Loucy (cell line): ENCODE measurements at regions not wholly inside any gene's neighbourhood (a gene's known extent, or its start where the extent isn't known, plus 50 kb on each side); places are given as distances from the start of the nearest gene placed in this dataset.

Experiments used
- H2AFZ ChIP-seq: fragments of 200-600 bp; sonication (generic); 2 replicates; pipeline ENCODE4 v1.6.0; 2016; ENCODE audit warnings: antibody characterized with exemption, mild to moderate bottlenecking, low read length, moderate library complexity
- H3F3A ChIP-seq: fragments of 200-600 bp; 2 replicates; pipeline ENCODE4 v1.6.0; 2016; ENCODE audit warnings: antibody characterized with exemption, low read depth, mild to moderate bottlenecking
- H3K27me3 ChIP-seq: fragments of 200-600 bp; sonication (generic); 2 replicates; pipeline ENCODE4 v1.6.1; 2014; ENCODE audit warnings: low read length, mild to moderate bottlenecking; ENCODE audit not compliant: insufficient read depth, poor library complexity, severe bottlenecking
- H3K36me3 ChIP-seq: fragments of 200-600 bp; sonication (generic); 2 replicates; pipeline ENCODE4 v1.6.1; 2016; ENCODE audit warnings: low read length; ENCODE audit not compliant: insufficient read depth
- H3K4me1 ChIP-seq: fragments of 200-600 bp; sonication (generic); 2 replicates; pipeline ENCODE4 v1.5.1; 2014; ENCODE audit warnings: low read length, mild to moderate bottlenecking; ENCODE audit not compliant: insufficient read depth, poor library complexity, severe bottlenecking
- H3K4me2 ChIP-seq: fragments of 200-600 bp; sonication (generic); 2 replicates; pipeline ENCODE4 v1.6.0; 2014; ENCODE audit warnings: antibody characterized with exemption, low read length, low read depth, mild to moderate bottlenecking; ENCODE audit not compliant: poor library complexity, severe bottlenecking
- H3K4me3 ChIP-seq: fragments of 200-600 bp; sonication (generic); 2 replicates; pipeline ENCODE4 v1.5.1; 2014; ENCODE audit warnings: low read length, mild to moderate bottlenecking, mixed read lengths; ENCODE audit not compliant: poor library complexity, severe bottlenecking
- H3K79me2 ChIP-seq: fragments of 200-600 bp; sonication (generic); 2 replicates; pipeline ENCODE4 v1.6.1; 2014; ENCODE audit warnings: low read length; ENCODE audit not compliant: insufficient read depth
- H3K9ac ChIP-seq: fragments of 200-600 bp; sonication (generic); 2 replicates; pipeline ENCODE4 v1.6.0; 2014; ENCODE audit warnings: mild to moderate bottlenecking, low read depth, low read length, moderate library complexity; ENCODE audit not compliant: poor library complexity, severe bottlenecking
- H3K9me2 ChIP-seq: fragments of 200-600 bp; sonication (generic); replicated peaks from 2 replicates; pipeline ENCODE4 v1.6.1; 2016; ENCODE audit warnings: low read depth, low read length, mixed read lengths
- H3K9me3 ChIP-seq: fragments of 200-600 bp; sonication (generic); 2 replicates; pipeline ENCODE4 v1.6.1; 2014; ENCODE audit warnings: mild to moderate bottlenecking, antibody characterized with exemption, low read length, low read depth; ENCODE audit not compliant: insufficient read depth
- H4K20me1 ChIP-seq: fragments of 200-600 bp; sonication (generic); 2 replicates; pipeline ENCODE4 v1.6.0; 2014; ENCODE audit warnings: antibody characterized with exemption, low read length, mild to moderate bottlenecking; ENCODE audit not compliant: insufficient read depth, poor library complexity, severe bottlenecking
- CTCF ChIP-seq: fragments of 200-600 bp; sonication (generic); conservative IDR thresholded peaks from 2 replicates; pipeline ENCODE4 v1.5.1; 2014; ENCODE audit warnings: mild to moderate bottlenecking, antibody characterized with exemption, low read length
- EZH2phosphoT487 ChIP-seq: fragments of 200-600 bp; IDR thresholded peaks from 2 replicates; pipeline ENCODE4 v1.6.1; 2018; ENCODE audit warnings: antibody characterized with exemption, mild to moderate bottlenecking, moderate library complexity, borderline replicate concordance

GRCh38 chr2:239739206-239739605 is 285.9 kb downstream of the NDUFA10 start:
- H3K27me3 ChIP-seq: no peaks in the 10 kb centered on the region
- H3K9me2 ChIP-seq: no peaks in the 10 kb centered on the region
- no peaks in the 10 kb centered on the region for H3K36me3 ChIP-seq
- H3K79me2 ChIP-seq: no peaks in the 10 kb centered on the region
- TF ChIP-seq EZH2phosphoT487: no peak
- no peak for TF ChIP-seq CTCF
- H2AFZ ChIP-seq: no peak overlapping the region
- H3K4me2 ChIP-seq: no peak overlapping the region
- no peak overlapping the region for H3K4me3 ChIP-seq
- H3K9me3 ChIP-seq: peaks cover 5% of the 10 kb centered on the region; the same call in 1 of the 2 replicates
- no peaks in the 10 kb centered on the region for H3K4me1 ChIP-seq
- no peaks in the 10 kb centered on the region for H3F3A ChIP-seq
- no peak overlapping the region for H3K9ac ChIP-seq
- no peaks in the 10 kb centered on the region for H4K20me1 ChIP-seq

- H3K79me2 ChIP-seq: no peaks in the 10 kb centered on the region
- H3K9ac ChIP-seq: no peak overlapping the region
- no peak overlapping the region for H3K4me3 ChIP-seq
- no peaks in the 10 kb centered on the region for H3K9me2 ChIP-seq
- H3K9me3 ChIP-seq: peaks cover 5% of the 10 kb centered on the region; the same call in 1 of the 2 replicates
- H3F3A ChIP-seq: no peaks in the 10 kb centered on the region
- no peaks in the 10 kb centered on the region for H4K20me1 ChIP-seq
- no peak overlapping the region for H3K4me2 ChIP-seq
- no peak overlapping the region for H2AFZ ChIP-seq
- no peaks in the 10 kb centered on the region for H3K4me1 ChIP-seq
- no peak for TF ChIP-seq CTCF
- no peak for TF ChIP-seq EZH2phosphoT487
- H3K27me3 ChIP-seq: no peaks in the 10 kb centered on the region
- H3K36me3 ChIP-seq: no peaks in the 10 kb centered on the region
These were observed 287.0 kb downstream of the NDUFA10 start for GRCh38 chr2:239738159-239738558.

- Histone ChIP-seq H3K79me2 (no peaks in the 10 kb centered on the region), H4K20me1 (no peaks in the 10 kb centered on the region), H3K27me3 (no peaks in the 10 kb centered on the region), H3K4me2 (no peak overlapping the region), H3K4me1 (no peaks in the 10 kb centered on the region), H3K9ac (no peak overlapping the region), H2AFZ (no peak overlapping the region), H3K9me3 (peaks cover 11% of the 10 kb centered on the region; the same call in 1 of the 2 replicates), H3F3A (no peaks in the 10 kb centered on the region), H3K9me2 (no peaks in the 10 kb centered on the region), H3K36me3 (no peaks in the 10 kb centered on the region), H3K4me3 (no peak overlapping the region)
- TF ChIP-seq EZH2phosphoT487 (no peak), CTCF (no peak)
These were observed 288.0 kb downstream of the NDUFA10 start for GRCh38 chr2:239737144-239737463.
